Tibial nerve (tissue), 4 donors: ENCODE measurements at regions not wholly inside any gene's neighbourhood (a gene's known extent, or its start where the extent isn't known, plus 50 kb on each side); places are given as distances from the start of the nearest gene placed in this dataset.
"Not testable (repeated sequence)": the region's sequence is repeated elsewhere in the genome, so short reads cannot be mapped to it uniquely, and the experiment has no call there.

Source experiments
- DNase-seq, 2 donors: peaks; one replicate each; pipeline ENCODE4 v3.0.0-alpha.2; 2019; ENCODE audit warnings: low spot score in 2 of 2
- H3K27ac ChIP-seq, 4 donors: fragments of 200-600 bp; sonication (generic) in 3 of 4; one replicate each; pipeline ENCODE4 v1.5.1; 2017 to 2019; ENCODE audit warnings: mild to moderate bottlenecking in 1 of 4
- H3K27me3 ChIP-seq, 2 donors: fragments of 200-600 bp; sonication (generic) in 1 of 2; one replicate each; pipeline versions ENCODE4 v1.5.1 to v1.6.0; 2017 to 2019
- H3K36me3 ChIP-seq, 3 donors: fragments of 200-600 bp; sonication (generic); one replicate each; pipeline ENCODE4 v1.5.1; 2018 to 2019
- H3K4me1 ChIP-seq, 4 donors: fragments of 200-600 bp; sonication (generic) in 3 of 4; one replicate each; pipeline ENCODE4 v1.5.1; 2017 to 2019
- H3K4me3 ChIP-seq, 4 donors: fragments of 200-600 bp; sonication (generic) in 3 of 4; one replicate each; pipeline ENCODE4 v1.5.1; 2017 to 2019; ENCODE audit warnings: mild to moderate bottlenecking in 1 of 4, moderate library complexity in 1 of 4
- H3K9me3 ChIP-seq, 4 donors: fragments of 200-600 bp; sonication (generic) in 3 of 4; one replicate each; pipeline ENCODE4 v1.5.1; 2017 to 2019
- EP300 ChIP-seq, 2 donors: sonication (generic); formaldehyde crosslinking; IDR thresholded peaks; one replicate each; pipeline ENCODE4 v1.6.1; 2017; ENCODE audit warnings: antibody characterized with exemption in 2 of 2, mild to moderate bottlenecking in 1 of 2
- POLR2A ChIP-seq, 2 donors: fragments of 450-650 bp; IDR thresholded peaks; one replicate each; pipeline ENCODE4 v1.6.1; 2017; ENCODE audit warnings: antibody characterized with exemption in 2 of 2, mild to moderate bottlenecking in 2 of 2, moderate library complexity in 2 of 2
- WGBS, 2 donors: methylation state at CpG; one replicate each; pipeline ENCODE4 v1.1.5; 2018; 5-methylcytosine and 5-hydroxymethylcytosine counted together
- TF ChIP-seq, protein P1 (sequence below), 5 experiments: fragments of 200-600 bp in 3 of 5; fragments of 450-650 bp in 2 of 5; sonication (generic) in 3 of 5; IDR thresholded peaks; one replicate each; pipeline ENCODE4 v1.5.1; 2016 to 2019; ENCODE audit warnings: antibody characterized with exemption in 5 of 5, mild to moderate bottlenecking in 3 of 5, moderate library complexity in 2 of 5

DNA sequence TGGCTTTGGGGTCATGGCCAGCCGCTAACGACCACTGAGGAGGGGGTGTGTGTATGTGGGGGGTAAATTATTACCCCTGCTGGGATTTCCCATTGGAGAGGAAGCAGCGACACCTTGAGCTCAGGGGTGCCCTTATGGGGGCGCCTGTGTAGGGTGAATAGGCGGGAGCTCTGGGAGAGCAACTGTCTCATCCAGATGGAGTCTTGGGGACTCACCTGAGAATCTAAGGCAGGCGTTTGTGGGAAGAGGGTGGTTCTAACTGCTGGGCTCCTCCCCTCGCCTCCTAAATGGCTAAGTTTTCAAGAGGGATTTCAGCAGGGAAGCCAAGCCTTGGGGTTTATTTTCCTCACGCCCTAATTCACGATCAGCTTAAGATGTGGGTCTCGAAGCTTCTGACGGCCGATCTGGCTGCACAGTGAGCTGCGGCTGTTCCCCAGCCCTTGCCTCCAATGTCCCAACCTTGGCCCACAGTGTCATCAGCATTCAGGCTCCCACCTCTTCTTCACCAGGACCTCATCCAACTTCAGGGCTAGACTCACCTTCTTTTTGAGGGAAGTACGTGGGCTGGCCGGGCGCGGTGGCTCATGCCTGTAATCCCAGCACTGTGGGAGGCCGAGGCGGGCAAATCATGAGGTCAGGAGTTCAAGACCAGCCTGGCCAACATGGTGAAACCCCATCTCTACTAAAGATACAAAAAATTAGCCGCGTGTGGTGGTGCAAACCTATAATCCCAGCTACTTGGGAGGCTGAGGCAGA lies 136.9 kb upstream of the EEF2KMT start:
- Histone ChIP-seq H3K27ac (no peak overlapping the region), H3K27me3 (no peaks in the 10 kb centered on the region), H3K4me3 (no peak overlapping the region), H3K9me3 (no peaks in the 10 kb centered on the region), H3K4me1 (no peaks in the 10 kb centered on the region), H3K36me3 (no peaks in the 10 kb centered on the region)
- 66 to 67% methylated on average over 21 of the region's 21 CpGs for WGBS, 2 donors
- TF ChIP-seq POLR2A (IDR thresholded peaks at IDR 0.05) (no peak), EP300 (IDR thresholded peaks at IDR 0.05) (no peak)
- TF ChIP-seq, protein P1, sequence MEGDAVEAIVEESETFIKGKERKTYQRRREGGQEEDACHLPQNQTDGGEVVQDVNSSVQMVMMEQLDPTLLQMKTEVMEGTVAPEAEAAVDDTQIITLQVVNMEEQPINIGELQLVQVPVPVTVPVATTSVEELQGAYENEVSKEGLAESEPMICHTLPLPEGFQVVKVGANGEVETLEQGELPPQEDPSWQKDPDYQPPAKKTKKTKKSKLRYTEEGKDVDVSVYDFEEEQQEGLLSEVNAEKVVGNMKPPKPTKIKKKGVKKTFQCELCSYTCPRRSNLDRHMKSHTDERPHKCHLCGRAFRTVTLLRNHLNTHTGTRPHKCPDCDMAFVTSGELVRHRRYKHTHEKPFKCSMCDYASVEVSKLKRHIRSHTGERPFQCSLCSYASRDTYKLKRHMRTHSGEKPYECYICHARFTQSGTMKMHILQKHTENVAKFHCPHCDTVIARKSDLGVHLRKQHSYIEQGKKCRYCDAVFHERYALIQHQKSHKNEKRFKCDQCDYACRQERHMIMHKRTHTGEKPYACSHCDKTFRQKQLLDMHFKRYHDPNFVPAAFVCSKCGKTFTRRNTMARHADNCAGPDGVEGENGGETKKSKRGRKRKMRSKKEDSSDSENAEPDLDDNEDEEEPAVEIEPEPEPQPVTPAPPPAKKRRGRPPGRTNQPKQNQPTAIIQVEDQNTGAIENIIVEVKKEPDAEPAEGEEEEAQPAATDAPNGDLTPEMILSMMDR (IDR thresholded peaks at IDR 0.05) = no peak
- DNase-seq = no peak

DNA sequence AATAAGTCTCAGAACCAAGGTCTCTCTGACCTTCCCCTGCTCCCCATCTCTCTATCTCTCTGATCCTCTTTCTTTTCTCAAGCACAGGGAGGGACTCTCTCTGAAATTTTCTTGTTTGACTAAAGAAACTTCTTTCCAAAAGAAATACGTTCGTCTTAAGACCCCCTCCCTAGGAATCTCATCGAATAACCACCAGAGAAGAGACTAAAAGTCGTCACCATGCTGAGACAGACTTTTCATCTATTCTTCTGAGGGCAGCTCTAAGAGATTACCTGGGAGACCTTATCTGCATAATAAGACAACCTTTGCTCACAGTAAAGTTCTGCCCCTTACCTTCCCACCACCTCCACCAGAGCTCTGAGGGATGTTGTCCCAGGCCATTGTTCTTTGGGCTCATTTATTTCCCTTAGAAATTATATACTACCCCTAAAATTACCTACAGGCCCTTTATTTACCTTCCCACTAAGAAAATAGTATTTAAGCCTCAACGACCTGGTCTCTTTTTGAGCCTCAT lies 133.7 kb upstream of the EEF2KMT start:
- Histone ChIP-seq H3K4me3 (no peak overlapping the region), H3K27me3 (no peaks in the 10 kb centered on the region), H3K36me3 (no peaks in the 10 kb centered on the region), H3K9me3 (no peaks in the 10 kb centered on the region), H3K4me1 (no peaks in the 10 kb centered on the region), H3K27ac (no peak overlapping the region)
- 65 to 75% methylated on average over 5 of the region's 5 CpGs for WGBS, 2 donors
- TF ChIP-seq POLR2A (IDR thresholded peaks at IDR 0.05) (no peak), EP300 (IDR thresholded peaks at IDR 0.05) (no peak)
- TF ChIP-seq, protein P1 (IDR thresholded peaks at IDR 0.05) = no peak
- no peak for DNase-seq

DNA sequence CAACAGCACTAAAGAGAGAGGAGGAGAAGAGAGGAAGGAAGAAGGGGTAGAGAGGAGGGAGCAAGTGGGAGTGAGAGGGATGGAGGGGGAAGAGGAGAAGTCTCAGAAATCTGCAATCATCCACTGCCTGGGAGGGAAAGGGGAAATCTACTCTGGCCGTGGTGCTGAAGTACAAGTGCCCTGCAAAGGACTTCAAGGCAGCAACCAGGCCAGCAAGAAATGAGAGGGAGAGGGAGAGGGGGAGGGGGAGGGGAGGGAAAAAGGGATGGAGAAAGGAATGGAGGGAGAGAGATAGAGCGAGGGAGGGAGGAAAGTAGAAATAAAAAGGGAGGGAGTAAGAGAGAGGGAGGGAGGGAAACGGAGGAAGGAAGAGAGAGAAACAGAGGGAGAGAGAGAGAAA lies 130.8 kb upstream of the EEF2KMT start:
- no peaks in the 10 kb centered on the region for H3K36me3 ChIP-seq
- WGBS, 2 donors = 8 to 15% methylated on average over 3 of the region's 3 CpGs
- TF ChIP-seq, protein P1 (IDR thresholded peaks at IDR 0.05) = no peak
- TF ChIP-seq EP300 (IDR thresholded peaks at IDR 0.05) = no peak
- TF ChIP-seq POLR2A (IDR thresholded peaks at IDR 0.05) = no peak
- no peak overlapping the region for H3K4me3 ChIP-seq
- no peak for DNase-seq
- no peak overlapping the region for H3K27ac ChIP-seq
- H3K9me3 ChIP-seq = no peaks in the 10 kb centered on the region
- H3K4me1 ChIP-seq = no peaks in the 10 kb centered on the region
- H3K27me3 ChIP-seq = no peaks in the 10 kb centered on the region

DNA sequence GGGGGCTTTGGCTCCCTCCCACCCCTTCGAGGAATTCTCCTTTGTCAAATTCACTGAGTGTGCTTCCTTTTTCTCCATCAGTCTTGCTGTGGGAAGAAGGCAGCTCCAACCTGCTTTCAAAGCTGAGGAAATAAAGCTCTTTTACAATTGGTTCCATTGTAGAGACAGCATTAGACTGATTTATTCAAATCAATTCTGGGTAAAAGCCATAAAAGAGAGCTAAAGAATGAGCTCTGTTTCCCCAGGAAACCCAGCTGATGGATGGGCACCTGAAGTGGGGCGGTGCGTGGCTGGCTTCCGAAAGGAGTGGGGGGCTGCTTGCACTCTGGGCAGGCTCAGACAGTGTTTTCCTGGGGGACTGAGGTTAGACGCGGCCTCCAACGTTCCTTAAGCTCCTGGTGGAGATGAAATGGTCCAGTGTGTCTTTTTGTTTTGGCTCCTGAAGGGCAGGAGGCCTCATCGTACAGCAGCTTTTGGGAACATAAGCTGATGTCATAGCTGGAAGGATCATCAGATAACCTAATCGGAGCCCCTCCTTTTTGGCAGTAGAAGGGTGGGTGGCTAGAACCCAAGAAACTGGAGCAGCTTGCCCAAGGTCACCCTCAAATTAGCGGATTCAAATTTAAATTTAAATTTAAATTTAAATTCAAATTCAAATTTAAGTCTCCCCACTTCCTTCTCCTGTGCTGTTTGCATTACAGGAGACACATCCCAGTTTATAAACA lies 128.5 kb upstream of the EEF2KMT start:
- H3K27ac ChIP-seq = no peak overlapping the region
- H3K36me3 ChIP-seq = no peaks in the 10 kb centered on the region
- H3K4me3 ChIP-seq = no peak overlapping the region
- no peaks in the 10 kb centered on the region for H3K4me1 ChIP-seq
- 38 to 40% methylated on average over 10 of the region's 10 CpGs for WGBS, 2 donors
- no peak for DNase-seq
- no peaks in the 10 kb centered on the region for H3K27me3 ChIP-seq
- H3K9me3 ChIP-seq = no peaks in the 10 kb centered on the region
- no peak for TF ChIP-seq POLR2A (IDR thresholded peaks at IDR 0.05)
- no peak for TF ChIP-seq EP300 (IDR thresholded peaks at IDR 0.05)
- TF ChIP-seq, protein P1 (IDR thresholded peaks at IDR 0.05) = no peak

DNA sequence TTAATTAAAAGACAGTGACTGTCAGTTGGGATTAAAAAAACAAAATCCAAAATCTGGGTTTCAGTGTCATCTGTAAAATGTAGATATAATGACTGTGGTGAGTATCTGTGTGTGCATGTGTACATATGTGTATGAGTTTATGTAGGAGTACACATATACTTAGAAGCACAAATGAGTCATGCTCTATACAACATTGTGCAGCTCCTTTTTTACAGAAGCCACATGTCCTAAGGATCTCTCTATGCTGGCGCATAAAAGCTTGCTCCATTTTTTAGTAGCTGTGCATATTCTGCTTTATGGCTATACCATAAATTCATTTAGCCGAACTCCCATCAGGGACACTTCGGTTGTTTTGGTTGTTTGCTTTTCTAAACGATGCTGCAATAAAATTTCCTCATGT lies 125.2 kb upstream of the EEF2KMT start:
- Histone ChIP-seq H3K4me3 (no peak overlapping the region), H3K27me3 (no peaks in the 10 kb centered on the region), H3K4me1 (no peaks in the 10 kb centered on the region), H3K9me3 (no peaks in the 10 kb centered on the region), H3K36me3 (no peaks in the 10 kb centered on the region), H3K27ac (no peak overlapping the region)
- TF ChIP-seq, protein P1 (IDR thresholded peaks at IDR 0.05) = no peak
- TF ChIP-seq EP300 (IDR thresholded peaks at IDR 0.05) (no peak), POLR2A (IDR thresholded peaks at IDR 0.05) (no peak)
- DNase-seq = no peak
- 39 to 42% methylated on average over 4 of the region's 4 CpGs for WGBS, 2 donors

DNA sequence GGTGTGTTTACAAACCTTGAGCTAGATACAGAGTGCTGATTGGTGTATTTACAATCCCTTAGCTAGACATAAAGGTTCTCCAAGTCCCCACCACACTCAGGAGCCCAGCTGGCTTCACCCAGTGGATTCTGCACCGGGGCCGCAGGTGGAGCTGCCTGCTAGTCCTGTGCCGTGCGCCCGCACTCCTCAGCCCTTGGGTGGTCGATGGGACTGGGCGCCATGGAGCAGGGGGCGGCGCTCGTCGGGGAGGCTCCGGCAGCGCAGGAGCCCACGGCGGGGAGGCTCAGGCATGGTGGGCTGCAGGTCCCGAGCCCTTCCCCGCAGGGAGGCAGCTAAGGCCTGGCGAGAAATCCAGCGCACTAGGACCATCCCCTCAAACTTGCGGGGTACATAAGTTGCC lies 124.2 kb upstream of the EEF2KMT start:
- 96 to 99% methylated on average over 14 to 20 of the region's 20 CpGs for WGBS, 2 donors
- H3K27me3 ChIP-seq, H3K9me3 ChIP-seq, DNase-seq, H3K4me1 ChIP-seq, H3K27ac ChIP-seq, H3K36me3 ChIP-seq, H3K4me3 ChIP-seq: not testable (repeated sequence)
